Limb (tissue), 2 donors: ENCODE measurements at regions not wholly inside any gene's neighbourhood (a gene's known extent, or its start where the extent isn't known, plus 50 kb on each side); places are given as distances from the start of the nearest gene placed in this dataset.

ENCODE experiments used
- DNase-seq, 2 donors: peaks; one replicate each; pipeline ENCODE4 v3.0.0-alpha.2; 2016; ENCODE audit errors: extremely low spot score in 2 of 2

DNA sequence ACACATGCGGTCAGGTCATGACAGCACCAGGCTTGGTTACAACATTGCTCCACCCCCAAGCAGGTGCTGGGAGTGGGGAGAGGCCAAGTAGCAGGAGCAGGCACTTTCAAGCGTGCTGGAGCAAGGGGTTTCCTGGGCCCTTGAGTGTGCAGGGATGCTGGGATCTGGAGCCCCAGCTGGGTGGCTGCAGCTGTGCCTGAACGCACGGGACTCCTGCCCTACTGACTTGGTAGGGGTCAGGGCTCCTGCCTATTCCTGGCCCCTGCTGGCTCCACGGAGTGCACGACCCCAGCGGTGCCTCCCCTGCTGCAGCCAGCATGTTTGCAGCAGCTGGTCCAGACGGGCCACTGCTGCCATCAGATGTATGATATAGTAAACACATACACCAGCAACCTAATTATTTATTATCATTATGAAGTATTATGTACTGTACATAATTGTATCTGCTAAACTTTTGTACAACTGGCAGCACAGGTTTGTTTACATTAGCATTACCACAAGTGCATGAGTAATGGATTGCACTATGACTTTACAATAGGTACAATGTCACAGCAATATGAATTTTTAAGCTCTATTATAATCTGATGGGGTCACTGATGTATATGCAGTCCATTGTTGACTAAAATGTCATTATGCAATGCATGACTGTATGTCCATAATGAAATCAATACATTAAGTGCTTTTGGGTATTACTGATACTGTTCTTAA, 620.6 kb downstream of the RAPGEF2 start:
- no peak for DNase-seq

DNA sequence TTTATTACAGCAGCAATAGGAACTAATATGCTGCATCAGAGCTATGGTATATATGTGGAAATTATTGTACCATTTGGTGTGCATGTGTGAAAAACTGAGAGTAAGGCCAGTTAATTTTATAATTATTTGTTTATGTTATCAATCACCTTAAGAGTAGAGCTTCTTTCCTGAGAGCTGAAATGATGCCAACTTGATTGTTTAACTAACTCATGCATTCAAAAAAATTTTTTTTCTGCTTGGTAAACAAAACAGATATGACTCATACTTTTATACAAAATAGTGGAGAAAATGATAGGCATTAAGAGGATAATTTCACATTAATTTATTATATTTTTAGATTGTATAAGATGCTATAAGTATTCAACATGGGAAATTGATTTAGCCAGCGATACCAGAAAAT, 622.7 kb downstream of the RAPGEF2 start:
- no peak for DNase-seq

DNA sequence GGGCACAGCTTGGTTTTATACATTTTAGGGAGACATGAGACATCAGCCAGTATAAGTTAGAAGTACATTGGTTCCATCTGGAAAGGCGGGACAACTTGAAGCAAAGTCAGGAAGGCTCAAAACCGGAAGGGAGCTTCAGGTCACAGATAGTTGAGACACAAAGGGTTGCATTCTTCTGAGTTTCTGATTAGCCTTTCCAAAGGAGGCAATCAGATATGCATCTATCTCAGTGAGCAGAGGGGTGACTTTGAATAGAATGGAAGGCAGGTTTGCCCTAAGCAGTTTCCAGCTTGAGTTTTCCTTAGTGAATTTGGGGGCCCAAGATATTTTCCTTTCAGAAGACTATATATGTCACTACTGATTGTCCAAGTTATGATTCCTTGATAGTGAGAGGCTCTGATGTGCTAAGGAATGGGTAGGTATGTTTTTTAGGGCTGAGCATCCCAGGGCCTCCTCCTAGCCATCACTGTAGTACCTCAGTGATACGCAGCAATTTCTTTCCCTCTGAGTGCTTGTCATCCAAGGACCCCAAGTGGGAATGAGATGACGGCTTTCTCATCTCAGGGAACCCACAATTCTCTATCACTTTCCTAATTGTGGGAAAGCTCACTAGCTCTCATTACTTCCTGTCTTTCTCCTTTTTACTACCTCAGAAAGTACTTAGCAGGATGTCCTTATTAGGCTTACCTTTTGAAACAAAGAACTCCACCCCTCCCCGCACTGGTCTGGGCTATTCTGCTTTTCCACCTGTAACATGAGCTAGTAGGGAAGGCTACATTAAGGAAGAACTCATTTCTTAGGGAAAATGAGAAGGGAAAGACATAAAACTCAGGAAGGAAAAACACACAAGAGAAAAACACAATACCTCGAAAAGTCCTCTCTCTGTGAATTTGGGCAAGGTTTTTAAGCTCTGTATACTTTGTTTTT, 632.7 kb downstream of the RAPGEF2 start:
- no peak for DNase-seq

DNA sequence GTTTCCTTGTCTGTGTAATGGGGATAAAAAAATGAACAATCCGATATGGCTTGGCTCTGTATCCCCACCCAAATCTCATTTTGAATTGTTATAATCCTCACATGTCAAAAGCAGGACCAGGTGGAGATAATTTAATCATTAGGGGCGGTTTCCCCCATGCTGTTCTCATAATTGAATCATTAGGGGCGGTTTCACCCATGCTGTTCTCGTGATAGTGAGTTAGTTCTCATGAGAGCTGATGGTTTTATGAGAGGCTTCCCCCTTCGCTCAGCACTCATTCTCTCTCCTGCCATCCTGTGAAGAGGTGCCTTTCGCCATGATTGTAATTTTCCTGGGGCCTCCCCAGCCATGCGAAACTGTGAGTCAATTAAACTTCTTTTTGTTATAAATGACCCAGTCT, 633.5 kb downstream of the RAPGEF2 start:
- no peak for DNase-seq

DNA sequence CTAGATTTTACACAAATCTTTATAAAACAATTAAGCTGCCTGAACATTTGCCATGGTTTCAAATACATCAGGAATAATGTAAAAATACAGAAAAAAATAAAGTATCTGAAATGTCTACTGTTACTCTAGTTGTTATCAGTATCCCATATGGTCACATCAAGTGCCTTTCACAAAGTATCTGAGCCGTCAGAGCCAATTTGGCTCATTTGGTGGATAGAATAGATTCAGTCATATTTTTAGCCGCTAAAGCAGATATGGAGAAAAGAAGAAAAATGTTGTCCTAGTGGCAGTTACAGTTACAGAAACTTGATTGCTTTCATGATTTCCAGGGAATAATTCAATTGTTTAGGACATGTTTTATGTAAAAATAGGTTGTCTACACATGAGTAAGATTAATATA, 641.1 kb downstream of the RAPGEF2 start:
- no peak for DNase-seq

DNA sequence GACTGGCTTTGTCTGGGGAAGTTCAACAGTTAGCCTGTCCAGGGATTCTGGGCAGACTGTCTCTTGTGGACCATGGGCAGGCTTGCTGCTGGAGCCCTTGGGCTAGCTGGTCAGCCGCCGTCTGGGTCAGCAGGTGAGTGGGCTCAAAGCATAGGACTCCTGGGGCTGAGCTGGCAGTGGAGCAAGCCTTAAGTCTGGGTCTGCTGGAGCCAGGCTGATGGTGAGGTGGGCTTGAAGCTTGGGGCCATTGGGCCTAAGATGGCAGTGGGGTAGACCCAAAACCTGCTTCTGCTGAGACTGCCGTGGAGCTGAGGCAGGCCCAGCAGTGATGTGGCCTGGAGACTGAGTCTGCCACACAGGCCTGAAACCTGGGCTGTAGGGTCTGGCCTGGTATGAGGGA, 645.1 kb downstream of the RAPGEF2 start:
- DNase-seq, result no peak

DNA sequence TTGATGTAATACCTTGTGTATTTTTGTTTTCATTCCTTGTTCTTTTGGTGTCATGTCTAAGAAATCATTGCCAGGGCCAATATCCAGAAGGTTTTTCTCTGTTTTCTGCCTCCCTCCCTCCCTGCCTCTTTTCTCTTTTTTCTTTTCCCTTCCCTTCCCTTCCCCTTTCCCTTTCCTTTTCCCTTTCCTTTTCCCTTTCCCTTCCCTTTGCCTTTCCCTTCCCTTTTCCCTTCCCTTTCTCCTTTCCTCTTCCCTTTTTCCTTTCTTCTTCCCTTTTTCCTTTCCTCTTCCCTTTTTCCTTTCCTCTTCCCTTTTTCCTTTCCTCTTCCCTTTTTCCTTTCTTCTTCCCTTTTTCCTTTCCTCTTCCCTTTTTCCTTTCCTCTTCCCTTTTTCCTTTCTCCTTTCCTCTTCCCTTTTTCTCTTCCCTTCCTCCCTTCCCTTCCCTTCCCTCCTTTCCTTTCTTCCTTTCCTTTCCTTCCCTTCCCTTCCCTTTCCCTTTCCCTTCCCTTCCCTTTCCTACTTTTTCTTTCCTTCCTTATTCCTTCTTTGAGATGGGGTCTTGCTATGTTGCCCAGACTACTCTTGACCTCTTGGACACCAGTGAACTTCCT, 646.1 kb downstream of the RAPGEF2 start:
- no peak for DNase-seq

DNA sequence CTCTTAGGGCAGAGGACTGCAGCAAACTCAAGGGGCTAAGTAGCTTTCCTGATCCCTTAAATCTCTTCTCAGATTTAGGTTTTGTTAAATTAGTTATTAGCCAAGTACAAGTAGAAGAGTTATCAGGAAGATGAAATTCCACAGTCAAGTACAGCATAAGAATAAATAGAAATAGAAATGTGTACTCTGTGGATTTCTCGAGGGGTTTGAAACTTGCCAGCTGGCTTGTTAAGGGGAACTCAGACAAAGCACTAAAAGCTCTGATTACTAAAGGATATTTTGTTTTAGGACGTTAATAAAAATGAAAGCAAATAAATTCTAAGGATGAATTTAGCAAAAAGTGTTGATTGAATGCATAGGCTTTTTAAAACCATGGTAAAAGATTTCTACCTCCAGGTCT, 654.6 kb downstream of the RAPGEF2 start:
- DNase-seq, result no peak

DNA sequence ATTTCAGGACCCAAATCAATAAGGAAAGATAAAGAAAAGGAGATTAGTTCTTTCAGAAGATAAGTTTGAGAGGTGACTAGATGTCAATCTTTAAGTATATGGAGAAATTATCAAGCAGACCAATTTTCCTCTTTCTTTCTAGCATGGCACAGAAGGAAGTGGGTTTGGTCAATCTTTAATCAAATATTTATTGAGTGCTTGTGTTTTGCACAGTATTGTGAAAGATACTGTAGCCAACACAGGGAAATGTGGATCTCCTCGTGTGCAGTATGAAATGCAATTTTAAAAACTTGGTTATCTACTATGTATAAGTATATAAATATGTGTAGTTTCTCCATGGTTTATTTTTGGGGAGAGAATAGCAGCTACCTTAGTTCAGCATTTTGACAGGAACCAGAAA, 655.2 kb downstream of the RAPGEF2 start:
- no peak for DNase-seq

DNA sequence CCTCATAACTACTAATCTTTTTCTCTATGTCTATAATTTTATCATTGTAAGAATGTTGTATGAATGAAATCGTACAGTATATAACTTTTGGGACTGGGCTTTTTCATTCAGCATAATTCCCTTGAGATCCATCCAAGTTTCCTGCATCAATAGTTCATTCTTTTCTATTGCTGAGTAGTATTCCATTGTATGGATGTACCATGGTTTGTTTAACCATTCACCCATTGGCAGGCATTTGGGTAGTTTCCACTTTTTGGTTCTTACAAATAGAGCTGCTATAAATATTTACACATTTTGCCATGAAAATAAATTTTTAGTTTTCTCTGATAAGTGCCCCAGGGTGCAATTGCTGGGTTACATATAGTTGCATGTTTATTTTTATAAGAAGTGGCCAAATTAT, 659.8 kb downstream of the RAPGEF2 start:
- no peak for DNase-seq

DNA sequence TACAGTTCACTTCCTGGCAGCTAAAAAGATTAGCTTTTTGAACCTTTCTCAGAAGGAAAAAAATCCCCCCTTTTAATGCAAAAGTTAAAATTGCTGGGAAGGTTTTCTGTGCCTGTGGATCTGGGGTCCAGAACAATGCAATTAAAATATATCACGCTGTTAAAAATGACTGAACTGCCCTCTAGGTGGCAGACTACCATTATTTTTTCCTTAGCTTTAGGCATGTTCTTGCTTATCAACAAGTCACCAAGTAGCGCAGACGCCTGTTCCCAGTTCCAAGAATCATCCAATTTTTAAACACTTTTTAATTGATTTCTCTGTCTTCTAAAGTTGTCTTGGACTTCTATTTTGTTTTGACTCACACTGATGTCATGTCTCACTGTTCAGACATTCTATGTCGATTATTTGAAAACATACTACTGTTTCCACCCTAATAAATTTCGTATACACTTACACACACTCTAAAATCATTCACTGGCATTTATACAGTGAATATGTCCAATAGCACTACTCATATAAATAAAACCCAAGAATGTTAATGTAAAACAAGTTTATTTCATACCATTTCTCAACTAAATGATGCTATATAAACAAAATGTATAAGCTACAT, 661.6 kb downstream of the RAPGEF2 start:
- DNase-seq, result peak; percentile 32 to 77

DNA sequence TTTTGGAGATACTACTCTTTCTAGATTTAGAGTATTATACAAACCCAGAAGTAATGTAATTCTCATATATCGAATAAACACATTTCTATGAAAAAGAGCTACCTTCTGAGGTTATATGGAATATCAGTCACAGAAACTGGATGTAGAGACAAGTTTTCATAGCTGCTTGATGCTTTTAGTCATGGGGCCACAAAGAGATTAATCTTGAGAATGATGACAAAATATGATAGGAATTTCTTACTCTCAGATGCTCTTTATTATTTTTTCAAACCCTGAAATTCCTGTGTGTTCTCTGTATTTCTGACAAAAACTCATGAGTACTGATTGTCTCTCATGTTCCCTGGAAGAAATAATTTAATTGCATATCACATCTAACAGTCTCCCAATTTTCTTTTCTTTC, 662.5 kb downstream of the RAPGEF2 start:
- DNase-seq, result no peak

DNA sequence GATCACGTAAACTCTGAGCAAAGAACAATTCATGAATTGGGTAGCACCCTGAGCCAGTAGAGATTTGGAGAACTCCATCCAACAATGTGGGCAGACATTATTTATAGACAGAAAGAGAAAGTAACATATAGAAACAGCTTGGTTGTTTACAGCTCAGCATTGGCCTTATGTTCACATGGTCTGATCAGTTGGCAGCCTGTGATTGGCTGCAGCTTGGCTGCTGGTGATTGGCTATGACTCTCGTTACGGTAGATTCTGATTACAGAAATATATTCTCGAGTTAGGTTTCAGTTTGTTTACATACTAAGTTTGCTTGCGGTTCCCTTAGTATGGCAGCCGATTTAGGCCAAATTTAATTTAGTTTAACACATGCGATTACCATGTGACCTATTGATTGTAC, 663.4 kb downstream of the RAPGEF2 start:
- DNase-seq, result no peak

DNA sequence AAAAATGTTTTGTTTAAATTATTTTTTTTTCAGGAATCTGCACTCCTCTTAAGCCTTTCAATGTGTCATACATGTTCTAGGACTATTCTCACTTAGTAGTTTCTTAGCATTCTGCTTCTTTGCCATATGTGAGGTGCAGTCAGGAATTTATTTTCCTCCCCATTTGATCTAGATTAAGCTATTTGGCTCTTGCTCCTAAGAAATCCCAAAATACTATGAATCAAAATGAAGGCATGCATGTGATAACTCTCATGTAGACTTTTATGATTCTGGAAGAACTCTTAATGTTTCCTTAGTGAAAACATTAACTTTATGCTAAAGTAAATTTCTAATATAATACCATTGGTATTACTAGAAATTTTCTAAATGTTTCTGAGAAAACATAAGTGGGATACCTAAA, 664.5 kb downstream of the RAPGEF2 start:
- DNase-seq, result no peak

DNA sequence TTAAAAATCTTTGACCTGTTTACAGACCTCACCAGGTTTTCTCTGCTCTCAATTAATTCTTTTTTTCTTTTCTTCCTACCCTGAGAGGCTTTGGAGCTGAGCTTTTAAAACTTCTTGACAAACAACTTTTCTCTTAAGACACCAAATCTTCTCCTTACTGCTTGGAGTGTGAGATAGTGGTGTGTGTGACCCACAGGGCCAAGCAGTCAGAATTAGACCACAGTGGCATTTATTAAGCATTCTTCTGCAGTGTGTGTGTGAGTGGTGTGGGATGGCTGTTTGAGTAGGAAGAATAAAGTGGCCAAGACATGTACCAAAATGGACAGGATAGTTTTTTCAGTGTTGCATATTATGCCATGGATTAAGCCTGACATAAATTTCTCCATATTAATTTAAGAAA, 665.1 kb downstream of the RAPGEF2 start:
- DNase-seq, result no peak

DNA sequence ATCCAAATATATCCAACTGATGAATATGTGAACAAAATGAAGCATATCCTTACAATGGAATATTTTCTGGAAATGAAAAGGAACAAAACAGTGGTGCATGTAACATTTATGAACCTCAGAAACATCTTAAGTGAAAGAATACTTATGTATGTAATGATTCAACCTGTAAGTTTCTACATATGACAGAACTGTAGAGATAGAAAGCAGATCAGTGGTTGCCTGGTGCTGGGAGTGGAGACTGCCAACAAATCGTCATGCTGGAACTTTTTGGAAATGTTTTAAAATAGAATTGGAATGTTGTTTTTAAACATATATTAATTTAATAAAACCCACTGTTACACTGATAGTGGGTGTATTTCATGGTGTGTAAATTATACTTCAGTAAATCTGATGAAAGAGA, 667.5 kb downstream of the RAPGEF2 start:
- no peak for DNase-seq

DNA sequence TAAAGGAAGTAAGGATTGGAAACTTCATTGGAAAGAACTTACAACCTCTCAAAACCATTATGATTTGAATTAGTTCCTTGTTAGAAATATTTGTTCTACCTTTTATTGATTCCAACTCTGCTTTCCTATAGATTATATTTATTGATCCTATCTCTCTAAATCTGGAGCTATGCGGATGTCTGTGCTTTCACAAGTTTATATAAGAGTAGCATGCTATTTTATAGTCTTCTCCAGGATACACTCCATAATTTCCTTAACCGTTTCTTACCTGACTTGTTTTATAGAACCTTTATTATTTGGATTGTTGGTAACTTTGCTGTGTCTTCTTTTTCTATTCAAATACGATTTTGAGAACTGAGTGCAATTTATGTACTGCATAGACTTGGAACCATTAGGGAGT, 668.1 kb downstream of the RAPGEF2 start:
- DNase-seq, result no peak

DNA sequence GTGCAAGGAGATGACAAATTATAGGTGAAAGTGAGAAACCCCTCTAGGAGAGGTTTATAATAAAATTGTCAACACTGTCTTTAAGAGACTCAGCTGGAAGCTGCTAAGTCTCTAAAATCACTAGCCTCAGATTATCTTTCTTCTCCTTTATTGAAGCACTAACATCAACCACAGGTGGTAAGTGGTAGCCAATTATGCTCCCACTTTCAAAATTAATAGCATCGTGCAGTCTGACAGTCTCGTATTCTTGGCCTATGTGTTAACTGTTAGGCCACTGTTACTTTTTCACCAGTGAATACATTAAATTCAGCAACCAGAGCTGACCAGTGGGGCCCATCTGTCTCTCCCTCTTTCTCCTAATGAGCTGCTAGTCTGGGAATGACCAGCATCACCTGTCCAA, 674.1 kb downstream of the RAPGEF2 start:
- DNase-seq, result no peak

DNA sequence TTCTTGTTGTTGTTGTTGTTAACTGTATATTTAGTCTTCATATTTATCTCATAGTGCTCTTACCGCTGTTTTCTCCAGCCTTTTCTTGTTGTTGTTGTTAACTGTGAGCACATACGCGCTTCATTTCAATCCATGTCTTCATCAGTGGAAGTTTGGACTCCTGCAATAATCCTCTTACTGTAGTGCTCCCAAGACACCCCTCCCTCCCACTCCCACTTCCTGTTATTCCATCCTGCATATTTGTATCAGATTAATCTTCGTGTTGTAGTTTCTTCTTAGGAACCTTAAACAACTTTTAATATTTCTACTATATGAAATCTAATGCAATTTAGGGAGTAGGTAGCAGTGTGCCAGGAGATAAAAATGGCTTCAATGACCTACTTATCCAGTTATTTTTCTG, 674.8 kb downstream of the RAPGEF2 start:
- DNase-seq, result no peak

DNA sequence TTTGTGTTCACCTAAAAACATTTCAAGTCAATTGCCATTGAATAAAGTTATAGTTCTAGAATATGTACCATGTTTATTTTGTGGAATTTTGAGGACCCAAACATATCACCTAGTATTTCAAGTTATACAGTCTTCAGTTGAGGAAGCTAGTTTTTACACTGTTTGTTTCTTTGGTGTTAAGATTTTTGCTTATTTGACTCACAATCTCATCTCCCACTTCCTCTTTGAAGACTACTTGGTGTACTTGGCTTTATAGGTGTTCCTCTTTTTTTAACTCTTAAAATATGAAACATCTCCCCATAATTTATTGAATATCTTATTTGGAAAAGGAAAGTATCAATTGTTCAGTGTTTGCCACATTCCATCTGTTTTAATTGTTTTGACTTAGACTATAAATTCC, 675.4 kb downstream of the RAPGEF2 start:
- no peak for DNase-seq

DNA sequence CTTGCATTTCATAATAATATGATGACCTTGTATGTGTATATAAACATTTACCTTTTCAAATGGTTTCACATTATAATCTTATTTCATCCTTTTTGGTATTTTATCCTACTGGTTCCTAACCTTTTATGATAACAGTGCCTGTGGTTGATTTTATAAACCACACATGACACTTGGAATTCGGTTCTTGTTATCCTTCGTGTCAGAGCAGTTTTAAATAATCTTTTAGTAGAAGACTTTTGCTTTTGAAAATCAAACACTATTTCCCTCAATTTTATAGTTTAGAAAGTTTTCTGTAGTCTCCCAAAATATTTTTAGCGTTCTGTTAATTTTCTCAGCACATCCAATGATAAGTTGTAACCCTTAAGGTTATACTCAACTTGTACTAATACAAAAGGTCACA, 676.8 kb downstream of the RAPGEF2 start:
- DNase-seq, result no peak
